Colonic mucosa (tissue), 4 donors: ENCODE measurements at regions not wholly inside any gene's neighbourhood (a gene's known extent, or its start where the extent isn't known, plus 50 kb on each side); places are given as distances from the start of the nearest gene placed in this dataset.

Experiments used
- DNase-seq: peaks from one replicate; pipeline ENCODE4 v3.0.0-alpha.2; 2020
- H3K27ac ChIP-seq: fragments of 200-600 bp; one replicate; pipeline ENCODE4 v1.8.0; 2021
- H3K27me3 ChIP-seq: fragments of 200-600 bp; one replicate; pipeline ENCODE4 v1.8.0; 2021
- H3K36me3 ChIP-seq: fragments of 200-600 bp; one replicate; pipeline ENCODE4 v1.8.0; 2021
- H3K4me1 ChIP-seq: fragments of 200-600 bp; one replicate; pipeline ENCODE4 v1.8.0; 2021; ENCODE audit warnings: mild to moderate bottlenecking
- H3K4me3 ChIP-seq: fragments of 200-600 bp; one replicate; pipeline ENCODE4 v1.8.0; 2021
- H3K9ac ChIP-seq, 2 donors: one replicate each; pipeline ENCODE4 v1.7.0; 2013; ENCODE audit warnings: control low read depth in 2 of 2, low read depth in 2 of 2, low read length in 2 of 2
- H3K9me3 ChIP-seq: fragments of 200-600 bp; one replicate; pipeline ENCODE4 v1.8.0; 2021
- intact Hi-C: fragments of 100-400 bp; cut with DNase I; formaldehyde crosslinking; loops from one replicate; pipeline ENCODE4 v1.14.1; 2022
- TF ChIP-seq, protein P1 (sequence below): fragments of 200-600 bp; IDR thresholded peaks from one replicate; pipeline ENCODE4 v1.8.0; 2022; ENCODE audit warnings: antibody characterized with exemption, mild to moderate bottlenecking
- donor health status: healthy.
- donor health status: DM: no; HTN: no; CAD: no.
- donor health status: DM: no; HTN: no; CAD: no.

DNA sequence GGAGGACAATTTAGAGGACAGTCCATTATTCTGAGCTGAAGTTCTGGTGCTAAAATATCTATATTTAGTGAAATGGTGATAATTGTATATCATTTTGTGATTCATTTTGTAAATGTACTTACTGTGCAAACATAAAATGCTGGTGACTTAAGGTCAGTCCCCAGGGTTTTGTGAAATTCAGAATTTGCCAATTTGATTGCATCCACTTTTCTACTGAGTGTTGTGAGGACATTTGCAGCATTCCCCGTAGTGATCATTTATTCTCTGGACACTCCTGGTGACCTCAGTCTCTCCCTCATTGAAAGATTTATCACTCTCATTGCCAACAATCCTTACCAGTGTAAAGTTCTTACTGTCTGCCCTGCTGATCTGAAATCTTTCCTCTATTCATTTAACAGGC is 98.2 kb downstream of the SOCS6 start:
- intact Hi-C loops = no loop called here
- Histone ChIP-seq H3K4me3 (no peak overlapping the region), H3K9ac (no peak overlapping the region), H3K36me3 (no peaks in the 10 kb centered on the region), H3K27me3 (no peaks in the 10 kb centered on the region), H3K4me1 (no peaks in the 10 kb centered on the region), H3K27ac (no peak overlapping the region), H3K9me3 (no peaks in the 10 kb centered on the region)
- DNase-seq = no peak
- TF ChIP-seq, protein P1, sequence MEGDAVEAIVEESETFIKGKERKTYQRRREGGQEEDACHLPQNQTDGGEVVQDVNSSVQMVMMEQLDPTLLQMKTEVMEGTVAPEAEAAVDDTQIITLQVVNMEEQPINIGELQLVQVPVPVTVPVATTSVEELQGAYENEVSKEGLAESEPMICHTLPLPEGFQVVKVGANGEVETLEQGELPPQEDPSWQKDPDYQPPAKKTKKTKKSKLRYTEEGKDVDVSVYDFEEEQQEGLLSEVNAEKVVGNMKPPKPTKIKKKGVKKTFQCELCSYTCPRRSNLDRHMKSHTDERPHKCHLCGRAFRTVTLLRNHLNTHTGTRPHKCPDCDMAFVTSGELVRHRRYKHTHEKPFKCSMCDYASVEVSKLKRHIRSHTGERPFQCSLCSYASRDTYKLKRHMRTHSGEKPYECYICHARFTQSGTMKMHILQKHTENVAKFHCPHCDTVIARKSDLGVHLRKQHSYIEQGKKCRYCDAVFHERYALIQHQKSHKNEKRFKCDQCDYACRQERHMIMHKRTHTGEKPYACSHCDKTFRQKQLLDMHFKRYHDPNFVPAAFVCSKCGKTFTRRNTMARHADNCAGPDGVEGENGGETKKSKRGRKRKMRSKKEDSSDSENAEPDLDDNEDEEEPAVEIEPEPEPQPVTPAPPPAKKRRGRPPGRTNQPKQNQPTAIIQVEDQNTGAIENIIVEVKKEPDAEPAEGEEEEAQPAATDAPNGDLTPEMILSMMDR = no peak

DNA sequence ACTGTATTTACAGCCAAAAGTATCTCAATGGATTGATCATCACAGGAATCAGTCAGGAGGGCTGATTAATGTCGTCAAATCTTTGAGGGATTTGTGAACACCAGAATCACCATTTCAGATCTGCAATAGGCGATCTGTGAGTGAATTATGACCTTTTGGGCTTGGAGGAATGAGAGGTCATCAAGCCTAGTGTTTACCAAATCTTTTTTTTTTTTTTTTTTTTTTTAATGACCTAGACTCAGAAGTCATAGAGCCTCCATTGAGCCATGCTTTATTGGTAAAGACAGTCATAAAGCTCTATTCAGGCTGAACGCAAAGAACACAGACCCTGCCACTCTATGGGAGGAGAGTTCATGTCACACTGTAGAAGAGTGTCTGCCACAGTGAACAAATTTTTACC is 97.7 kb downstream of the SOCS6 start:
- DNase-seq = no peak
- H3K27ac ChIP-seq = no peak overlapping the region
- no peaks in the 10 kb centered on the region for H3K36me3 ChIP-seq
- H3K4me1 ChIP-seq = no peaks in the 10 kb centered on the region
- H3K9ac ChIP-seq = no peak overlapping the region
- H3K4me3 ChIP-seq = no peak overlapping the region
- intact Hi-C loops = no loop called here
- no peaks in the 10 kb centered on the region for H3K27me3 ChIP-seq
- TF ChIP-seq, protein P1 = no peak
- no peaks in the 10 kb centered on the region for H3K9me3 ChIP-seq

DNA sequence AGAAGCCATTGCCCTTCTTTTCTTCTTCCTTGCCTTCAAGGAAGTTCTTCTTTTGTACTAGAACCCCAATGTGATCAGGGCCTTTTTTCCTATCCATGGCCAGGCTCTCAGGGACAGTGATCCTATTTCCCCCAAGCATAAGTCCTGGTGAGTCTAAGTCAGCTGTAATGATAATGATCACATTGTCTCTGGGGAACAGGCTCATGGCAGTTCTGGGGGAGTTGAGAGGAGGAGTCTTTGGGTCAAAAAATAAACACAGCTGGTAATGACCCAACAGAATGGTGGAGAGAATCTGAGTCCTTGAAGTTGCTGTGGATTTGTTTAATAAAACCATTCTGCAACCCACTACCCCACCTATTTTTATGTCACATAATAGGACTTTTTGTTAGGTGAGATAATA is 96.6 kb downstream of the SOCS6 start:
- H3K9ac ChIP-seq = no peak overlapping the region
- H3K27ac ChIP-seq = no peak overlapping the region
- no peaks in the 10 kb centered on the region for H3K4me1 ChIP-seq
- no peak for DNase-seq
- TF ChIP-seq, protein P1 = no peak
- H3K4me3 ChIP-seq = no peak overlapping the region
- H3K36me3 ChIP-seq = no peaks in the 10 kb centered on the region
- no peaks in the 10 kb centered on the region for H3K27me3 ChIP-seq
- intact Hi-C loops = no loop called here
- no peaks in the 10 kb centered on the region for H3K9me3 ChIP-seq

- Histone ChIP-seq H3K4me3 (no peak overlapping the region), H3K27ac (no peak overlapping the region), H3K9me3 (no peaks in the 10 kb centered on the region)
These were observed 95.4 kb downstream of the SOCS6 start for GRCh38 chr18:70384181-70384790.

GRCh38 chr18:70382992-70383717 is 94.3 kb downstream of the SOCS6 start:
- no peaks in the 10 kb centered on the region for H3K4me1 ChIP-seq
- no peaks in the 10 kb centered on the region for H3K27me3 ChIP-seq
- H3K4me3 ChIP-seq = no peak overlapping the region
- TF ChIP-seq, protein P1 = no peak
- H3K36me3 ChIP-seq = no peaks in the 10 kb centered on the region
- DNase-seq = no peak
- no peak overlapping the region for H3K27ac ChIP-seq
- no peak overlapping the region for H3K9ac ChIP-seq
- no peaks in the 10 kb centered on the region for H3K9me3 ChIP-seq
- intact Hi-C loops = no loop called here

More at GRCh38 chr18:70384181-70384790, 95.4 kb downstream of the SOCS6 start:
- H3K4me1 ChIP-seq = no peaks in the 10 kb centered on the region
- no peak overlapping the region for H3K9ac ChIP-seq
- intact Hi-C loops = no loop called here
- H3K27me3 ChIP-seq = no peaks in the 10 kb centered on the region
- H3K36me3 ChIP-seq = no peaks in the 10 kb centered on the region
- DNase-seq = peak; percentile 35
- TF ChIP-seq, protein P1 = no peak
